Upper lobe of left lung (tissue), 6 donors: ENCODE measurements at regions not wholly inside any gene's neighbourhood (a gene's known extent, or its start where the extent isn't known, plus 50 kb on each side); places are given as distances from the start of the nearest gene placed in this dataset.
A peak's percentile ranks its signal among the peaks of the same experiment; 100 is the strongest.

Experiments
- ATAC-seq, 2 donors: fragments of 200-7000 bp; cut with Tn5 transposase; one replicate each; pipeline ENCODE4 v1.9.1; 2022; ENCODE audit warnings: mild to moderate bottlenecking in 2 of 2, moderate library complexity in 2 of 2; ENCODE audit not compliant: low FRiP score in 2 of 2
- DNase-seq, 2 donors: peaks; one replicate each; pipeline ENCODE4 v3.0.0-alpha.2; 2019 to 2020
- H3K27ac ChIP-seq, 4 donors: fragments of 200-600 bp; sonication (generic); one replicate each; pipeline ENCODE4 v1.5.1; 2016 to 2019
- H3K27me3 ChIP-seq, 4 donors: fragments of 200-600 bp; sonication (generic); one replicate each; pipeline ENCODE4 v1.5.1; 2017 to 2019
- H3K36me3 ChIP-seq, 4 donors: fragments of 200-600 bp; sonication (generic); one replicate each; pipeline ENCODE4 v1.5.1; 2016 to 2019
- H3K4me1 ChIP-seq, 4 donors: fragments of 200-600 bp; sonication (generic); one replicate each; pipeline ENCODE4 v1.5.1; 2018 to 2019
- H3K4me3 ChIP-seq, 4 donors: fragments of 200-600 bp; sonication (generic); one replicate each; pipeline ENCODE4 v1.5.1; 2017 to 2019; ENCODE audit warnings: mild to moderate bottlenecking in 2 of 4, moderate library complexity in 1 of 4
- H3K9me3 ChIP-seq, 4 donors: fragments of 200-600 bp; sonication (generic); one replicate each; pipeline ENCODE4 v1.5.1; 2018 to 2019
- CTCF ChIP-seq, 6 experiments: fragments of 450-650 bp in 4 of 6; fragments of 200-600 bp in 2 of 6; sonication (generic) in 2 of 6; IDR thresholded peaks; one replicate each; pipeline ENCODE4 v1.5.1; 2016 to 2019; ENCODE audit warnings: antibody characterized with exemption in 6 of 6
- EP300 ChIP-seq, 4 donors: sonication (generic); formaldehyde crosslinking; IDR thresholded peaks; one replicate each; pipeline ENCODE4 v1.5.1; 2017; ENCODE audit warnings: antibody characterized with exemption in 4 of 4, control low read depth in 2 of 4
- POLR2A ChIP-seq, 4 donors: fragments of 450-650 bp; IDR thresholded peaks; one replicate each; pipeline ENCODE4 v1.5.1; 2016 to 2017; ENCODE audit warnings: antibody characterized with exemption in 4 of 4, mild to moderate bottlenecking in 2 of 4
- POLR2AphosphoS5 ChIP-seq, 2 donors: sonication (generic); formaldehyde crosslinking; IDR thresholded peaks; one replicate each; pipeline ENCODE4 v1.5.1; 2017; ENCODE audit warnings: antibody characterized with exemption in 2 of 2
- WGBS, 2 donors: methylation state at CpG; one replicate each; pipeline ENCODE4 v1.1.5; 2017 to 2018; 5-methylcytosine and 5-hydroxymethylcytosine counted together
- donor health status: DM: no; HTN: no; CAD: no; lungs with moderate emphysema.
- donor health status: DM: no; HTN: yes; CAD: no; lungs with severe emphysema.

- Histone ChIP-seq H3K27me3 (no peaks in the 10 kb centered on the region), H3K4me1 (no peaks in the 10 kb centered on the region), H3K4me3 (no peak overlapping the region), H3K27ac (no peak overlapping the region), H3K9me3 (no peaks in the 10 kb centered on the region), H3K36me3 (no peaks in the 10 kb centered on the region)
- ATAC-seq (no peak), DNase-seq (no peak)
- TF ChIP-seq POLR2A (IDR thresholded peaks at IDR 0.05), result no peak
- TF ChIP-seq POLR2AphosphoS5 (IDR thresholded peaks at IDR 0.05), result no peak
- no peak for TF ChIP-seq EP300 (IDR thresholded peaks at IDR 0.05)
- TF ChIP-seq CTCF (IDR thresholded peaks at IDR 0.05), result no peak
- WGBS, 2 donors, result 91 to 93% methylated on average over 5 of the region's 5 CpGs
Measured at GRCh38 chr22:44389926-44390612, 77.3 kb upstream of the SHISAL1 start.

GRCh38 chr22:44389181-44389580, 76.4 kb upstream of the SHISAL1 start:
- TF ChIP-seq POLR2AphosphoS5 (IDR thresholded peaks at IDR 0.05), result no peak
- TF ChIP-seq EP300 (IDR thresholded peaks at IDR 0.05), result no peak
- TF ChIP-seq CTCF (IDR thresholded peaks at IDR 0.05), result no peak
- TF ChIP-seq POLR2A (IDR thresholded peaks at IDR 0.05), result no peak
- WGBS, 2 donors, result 87% methylated on average over 8 of the region's 8 CpGs; no CpG with 5 or more reads in 1 of the 2 donors
- H3K27ac ChIP-seq, result no peak overlapping the region
- no peaks in the 10 kb centered on the region for H3K27me3 ChIP-seq
- no peak overlapping the region for H3K4me3 ChIP-seq
- DNase-seq, result peak in 1 of 2 donors; percentile 69
- H3K9me3 ChIP-seq, result no peaks in the 10 kb centered on the region
- H3K4me1 ChIP-seq, result no peaks in the 10 kb centered on the region
- H3K36me3 ChIP-seq, result no peaks in the 10 kb centered on the region
- ATAC-seq, result no peak

- no peak for TF ChIP-seq POLR2AphosphoS5 (IDR thresholded peaks at IDR 0.05)
- TF ChIP-seq POLR2A (IDR thresholded peaks at IDR 0.05), result no peak
- no peak for TF ChIP-seq EP300 (IDR thresholded peaks at IDR 0.05)
- no peak for TF ChIP-seq CTCF (IDR thresholded peaks at IDR 0.05)
- ATAC-seq, result no peak
- Histone ChIP-seq H3K9me3 (no peaks in the 10 kb centered on the region), H3K27ac (no peak overlapping the region), H3K4me3 (no peak overlapping the region), H3K4me1 (no peaks in the 10 kb centered on the region), H3K27me3 (no peaks in the 10 kb centered on the region), H3K36me3 (no peaks in the 10 kb centered on the region)
- WGBS, 2 donors, result 87 to 90% methylated on average over 10 of the region's 10 CpGs
- no peak for DNase-seq
Measured at GRCh38 chr22:44387486-44387885, 74.7 kb upstream of the SHISAL1 start.

- Histone ChIP-seq H3K4me1 (no peaks in the 10 kb centered on the region), H3K9me3 (no peaks in the 10 kb centered on the region), H3K27me3 (no peaks in the 10 kb centered on the region), H3K27ac (no peak overlapping the region), H3K36me3 (no peaks in the 10 kb centered on the region), H3K4me3 (no peak overlapping the region)
- no peak for TF ChIP-seq CTCF (IDR thresholded peaks at IDR 0.05)
- TF ChIP-seq EP300 (IDR thresholded peaks at IDR 0.05), result no peak
- no peak for TF ChIP-seq POLR2A (IDR thresholded peaks at IDR 0.05)
- no peak for TF ChIP-seq POLR2AphosphoS5 (IDR thresholded peaks at IDR 0.05)
- ATAC-seq (no peak), DNase-seq (no peak)
- WGBS, 2 donors, result 82 to 85% methylated on average over 18 to 20 of the region's 20 CpGs
Measured at GRCh38 chr22:44386386-44387035, 73.8 kb upstream of the SHISAL1 start.
